IMR-90 (cell line): ENCODE measurements at regions not wholly inside any gene's neighbourhood (a gene's known extent, or its start where the extent isn't known, plus 50 kb on each side); places are given as distances from the start of the nearest gene placed in this dataset.

ENCODE experiments used
- ATAC-seq: fragments of 200-7000 bp; cut with Tn5 transposase; 2 replicates; pipeline ENCODE4 v1.9.1; 2020; ENCODE audit warnings: low read depth, mild to moderate bottlenecking, moderate library complexity
- BruUV-seq: library from RNA; stranded (reverse); fragments of 400-500 nt; replicated peaks from 2 replicates; lab custom pipeline; 2021; lab: Mats Ljungman, UMichigan
- CTCF ChIA-PET: fragments of 300-600 bp; formaldehyde crosslinking; extraction: SDS; loops from one replicate; lab custom pipeline; 2021; ENCODE audit warnings: antibody characterized with exemption; lab: Yijun Ruan, JAX
- POLR2A ChIA-PET: fragments of 300-600 bp; sonication (Branson Sonifier 250); formaldehyde crosslinking; loops from one replicate; lab custom pipeline; 2022; ENCODE audit warnings: antibody characterized with exemption; ENCODE audit not compliant: unreplicated experiment; lab: Charles Lee
- DNase-seq: peaks from one replicate; pipeline ENCODE4 v3.0.0; 2013
- H2AFZ ChIP-seq: replicated peaks from 2 replicates; pipeline ENCODE3; 2013; ENCODE audit warnings: low read length, mild to moderate bottlenecking; ENCODE audit not compliant: poor library complexity
- H2AK5ac ChIP-seq: 2 replicates; pipeline ENCODE4 v1.6.1; 2013; ENCODE audit warnings: low read depth, low read length, inconsistent platforms
- H2AK9ac ChIP-seq: replicated peaks from 2 replicates; pipeline ENCODE3; 2013; ENCODE audit warnings: mild to moderate bottlenecking, low read depth, low read length, moderate library complexity; ENCODE audit not compliant: poor library complexity
- H2BK120ac ChIP-seq: 2 replicates; pipeline ENCODE4 v1.6.1; 2013; ENCODE audit warnings: low read depth, low read length, inconsistent platforms
- H2BK15ac ChIP-seq: 3 replicates; pipeline ENCODE4 v1.6.1; 2013; ENCODE audit warnings: low read depth, low read length, inconsistent platforms
- H2BK20ac ChIP-seq: 2 replicates; pipeline ENCODE4 v1.6.1; 2013; ENCODE audit warnings: low read depth, mild to moderate bottlenecking, inconsistent platforms, low read length, moderate library complexity
- H2BK5ac ChIP-seq: 2 replicates; pipeline ENCODE4 v1.6.1; 2013; ENCODE audit warnings: mild to moderate bottlenecking, low read depth, low read length, inconsistent platforms; ENCODE audit not compliant: poor library complexity, severe bottlenecking
- H3K14ac ChIP-seq: replicated peaks from 2 replicates; pipeline ENCODE4 v1.6.1; 2013; ENCODE audit warnings: low read depth, low read length, inconsistent platforms
- H3K18ac ChIP-seq: 2 replicates; pipeline ENCODE4 v1.6.1; 2013; ENCODE audit warnings: low read depth, low read length, control low read depth
- H3K23ac ChIP-seq: 2 replicates; pipeline ENCODE4 v1.6.1; 2013; ENCODE audit warnings: low read depth, low read length, inconsistent platforms
- H3K27ac ChIP-seq: 2 replicates; pipeline ENCODE4 v1.5.1; 2013; ENCODE audit warnings: mild to moderate bottlenecking, control low read depth, low read length; ENCODE audit not compliant: insufficient read depth
- H3K27me3 ChIP-seq: 2 replicates; pipeline ENCODE4 v1.6.1; 2013; ENCODE audit warnings: low read length; ENCODE audit not compliant: control insufficient read depth, insufficient read depth
- H3K36me3 ChIP-seq: 2 replicates; pipeline ENCODE4 v1.6.1; 2013; ENCODE audit warnings: low read length, mixed read lengths; ENCODE audit not compliant: control insufficient read depth, insufficient read depth
- H3K4ac ChIP-seq: 2 replicates; pipeline ENCODE4 v1.6.1; 2013; ENCODE audit warnings: low read depth, low read length, inconsistent platforms
- H3K4me1 ChIP-seq: 2 replicates; pipeline ENCODE4 v1.6.1; 2013; ENCODE audit warnings: low read length, mixed read lengths; ENCODE audit not compliant: control insufficient read depth, insufficient read depth
- H3K4me2 ChIP-seq: 2 replicates; pipeline ENCODE4 v1.6.1; 2013; ENCODE audit warnings: low read depth, mild to moderate bottlenecking, control low read depth, low read length, moderate library complexity
- H3K4me3 ChIP-seq: 2 replicates; pipeline ENCODE4 v1.5.1; 2013; ENCODE audit warnings: low read depth, mild to moderate bottlenecking, control low read depth, low read length, moderate library complexity; ENCODE audit not compliant: insufficient read depth
- H3K56ac ChIP-seq: 2 replicates; pipeline ENCODE4 v1.6.1; 2013; ENCODE audit warnings: low read length, inconsistent platforms; ENCODE audit not compliant: insufficient read depth; ENCODE audit errors: extremely low read depth
- H3K79me1 ChIP-seq, 2 experiments: 2 replicates each; pipeline ENCODE4 v1.6.1; 2013; ENCODE audit warnings: low read length in 2 of 2, inconsistent platforms in 1 of 2, low read depth in 1 of 2
- H3K9ac ChIP-seq: 2 replicates; pipeline ENCODE4 v1.6.1; 2013; ENCODE audit warnings: low read depth, low read length, control low read depth
- H3K9me1 ChIP-seq: 2 replicates; pipeline ENCODE4 v1.6.1; 2013; ENCODE audit warnings: low read length, inconsistent platforms; ENCODE audit not compliant: insufficient read depth
- H3K9me3 ChIP-seq: 2 replicates; pipeline ENCODE4 v1.6.1; 2013; ENCODE audit warnings: low read length; ENCODE audit not compliant: control insufficient read depth, insufficient read depth
- H4K20me1 ChIP-seq: 2 replicates; pipeline ENCODE4 v1.6.1; 2013; ENCODE audit warnings: low read length, inconsistent platforms; ENCODE audit not compliant: insufficient read depth
- H4K5ac ChIP-seq: 2 replicates; pipeline ENCODE4 v1.6.1; 2013; ENCODE audit warnings: mild to moderate bottlenecking, low read depth, low read length, control low read depth
- H4K8ac ChIP-seq, 2 experiments: 2 replicates each; pipeline ENCODE4 v1.6.1; 2013; ENCODE audit warnings: low read depth in 2 of 2, low read length in 2 of 2, control low read depth in 1 of 2, inconsistent platforms in 1 of 2
- H4K91ac ChIP-seq: 2 replicates; pipeline ENCODE4 v1.6.1; 2013; ENCODE audit warnings: low read depth, low read length, inconsistent platforms; ENCODE audit not compliant: insufficient read depth
- BHLHE40 ChIP-seq: fragments of 150-350 bp; IDR thresholded peaks from 2 replicates; pipeline ENCODE4 v1.6.1; 2016; ENCODE audit warnings: mild to moderate bottlenecking, low read depth, low read length
- CEBPB ChIP-seq: IDR thresholded peaks from 2 replicates; pipeline ENCODE4 v1.6.1; 2012; ENCODE audit warnings: low read depth, low read length, improper control_type of control experiment
- CHD1 ChIP-seq: IDR thresholded peaks from 2 replicates; pipeline ENCODE4 v1.6.1; 2012; ENCODE audit warnings: low read depth, low read length, improper control_type of control experiment
- FOS ChIP-seq: fragments of 150-350 bp; IDR thresholded peaks from 2 replicates; pipeline ENCODE4 v1.6.1; 2016; ENCODE audit warnings: low read depth, low read length
- MAFK ChIP-seq: IDR thresholded peaks from 2 replicates; pipeline ENCODE4 v1.6.1; 2012; ENCODE audit warnings: low read depth, low read length, improper control_type of control experiment
- MAZ ChIP-seq: IDR thresholded peaks from 2 replicates; pipeline ENCODE4 v1.6.1; 2012; ENCODE audit warnings: low read depth, mild to moderate bottlenecking, low read length, improper control_type of control experiment, moderate library complexity, borderline replicate concordance
- MXI1 ChIP-seq: IDR thresholded peaks from 2 replicates; pipeline ENCODE4 v1.6.1; 2012; ENCODE audit warnings: low read depth, mild to moderate bottlenecking, low read length, moderate library complexity, borderline replicate concordance
- NFE2L2 ChIP-seq: fragments of 150-350 bp; IDR thresholded peaks from 2 replicates; pipeline ENCODE4 v1.6.1; 2016; ENCODE audit warnings: low read depth, mild to moderate bottlenecking, low read length
- POLR2A ChIP-seq: IDR thresholded peaks from 2 replicates; pipeline ENCODE4 v1.6.1; 2012; ENCODE audit warnings: mild to moderate bottlenecking, low read depth, low read length
- RAD21 ChIP-seq: IDR thresholded peaks from 2 replicates; pipeline ENCODE4 v1.6.1; 2012; ENCODE audit warnings: low read length, improper control_type of control experiment
- RCOR1 ChIP-seq: IDR thresholded peaks from 2 replicates; pipeline ENCODE4 v1.6.1; 2012; ENCODE audit warnings: mild to moderate bottlenecking, low read length, improper control_type of control experiment; ENCODE audit not compliant: insufficient replicate concordance
- RFX5 ChIP-seq: IDR thresholded peaks from 2 replicates; pipeline ENCODE4 v1.8.0; 2012; ENCODE audit warnings: low read depth, mild to moderate bottlenecking, low read length, moderate library complexity
- SMC3 ChIP-seq: fragments of 150-350 bp; IDR thresholded peaks from 2 replicates; pipeline ENCODE4 v1.6.1; 2016; ENCODE audit warnings: low read depth, mild to moderate bottlenecking, antibody characterized with exemption, low read length, moderate library complexity
- WGBS, 2 experiments: methylation state at CpG; one replicate each; pipeline versions ENCODE4 v1.1.5 to v1.1.7; 2013; ENCODE audit warnings: missing lambda C conversion rate in 2 of 2; ENCODE audit not compliant: insufficient read length in 1 of 2; ENCODE audit errors: extremely low coverage in 2 of 2; 5-methylcytosine and 5-hydroxymethylcytosine counted together
- dilution Hi-C: fragments of 300-500 bp; cut with HindIII; formaldehyde crosslinking; loops from one replicate; pipeline ENCODE4 v1.14.3; 2018; ENCODE audit warnings: low sequenced_read_pairs; ENCODE audit not compliant: unreplicated experiment
- in situ Hi-C: fragments of 300-500 bp; cut with MboI; formaldehyde crosslinking; loops from 3 replicates; pipeline ENCODE4 v1.14.3; 2019; ENCODE audit warnings: low sequenced_read_pairs, inconsistent platforms, mixed read lengths
- intact Hi-C: fragments of 100-400 bp; cut with micrococcal nuclease; formaldehyde crosslinking; loops from 2 replicates; pipeline ENCODE4 v1.10.0; 2022
- TF ChIP-seq, protein P1 (sequence below): fragments of 150-350 bp; IDR thresholded peaks from 2 replicates; pipeline ENCODE4 v1.6.1; 2016; ENCODE audit warnings: low read depth, mild to moderate bottlenecking, low read length, moderate library complexity, borderline replicate concordance
- TF ChIP-seq, protein P2 (sequence below): conservative IDR thresholded peaks from 2 replicates; pipeline ENCODE4 v1.5.1; 2012; ENCODE audit warnings: mild to moderate bottlenecking, low read depth, low read length, improper control_type of control experiment

DNA sequence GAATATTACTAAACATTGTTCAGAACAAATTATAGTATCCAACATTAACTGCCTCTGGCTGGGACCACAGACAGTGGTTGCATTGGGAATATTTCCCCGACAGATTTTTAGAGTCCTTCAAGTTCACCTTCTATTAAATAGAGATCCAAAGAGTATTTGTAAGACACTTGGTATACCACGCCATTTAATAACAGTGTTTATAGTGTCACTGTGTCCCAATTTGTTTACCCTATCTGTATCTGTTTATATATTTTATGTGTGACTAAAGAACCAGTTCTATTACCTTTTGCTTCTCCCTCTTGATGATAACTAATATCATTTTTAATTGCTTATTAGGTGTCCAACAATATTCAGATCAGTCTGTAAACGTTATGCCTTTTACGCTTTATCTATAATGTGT, 191.3 kb upstream of the IRX5 start:
- Histone ChIP-seq H2AK9ac (no peak overlapping the region), H3K79me1 (no peaks in the 10 kb centered on the region), H3K27me3 (no peaks in the 10 kb centered on the region), H3K9me3 (peaks cover 3% of the 10 kb centered on the region; the same call in 1 of the 2 replicates), H3K36me3 (no peaks in the 10 kb centered on the region), H3K23ac (no peak overlapping the region), H3K4me1 (no peaks in the 10 kb centered on the region), H3K9ac (no peak overlapping the region), H3K56ac (no peak overlapping the region), H2BK5ac (no peak overlapping the region), H3K27ac (no peak overlapping the region), H2BK120ac (no peak overlapping the region), H2BK20ac (no peak overlapping the region), H3K4me2 (no peak overlapping the region), H4K91ac (no peak overlapping the region), H3K18ac (no peak overlapping the region), H3K4me3 (no peak overlapping the region), H4K5ac (no peak overlapping the region), H3K4ac (no peak overlapping the region), H3K9me1 (no peaks in the 10 kb centered on the region), H4K20me1 (no peaks in the 10 kb centered on the region), H3K14ac (no peak overlapping the region), H2BK15ac (no peak overlapping the region), H2AFZ (no peak overlapping the region), H4K8ac (no peak overlapping the region), H2AK5ac (no peak overlapping the region)
- intact Hi-C loops (no loop called here), in situ Hi-C loops (no loop called here), dilution Hi-C loops (no loop called here)
- no TSS peak for BruUV-seq
- TF ChIP-seq CEBPB (no peak), RCOR1 (no peak), RAD21 (no peak), CHD1 (no peak), BHLHE40 (no peak), POLR2A (no peak), NFE2L2 (no peak), RFX5 (no peak), MXI1 (no peak), SMC3 (no peak), MAZ (no peak), FOS (no peak), MAFK (no peak)
- TF ChIP-seq, protein P1, sequence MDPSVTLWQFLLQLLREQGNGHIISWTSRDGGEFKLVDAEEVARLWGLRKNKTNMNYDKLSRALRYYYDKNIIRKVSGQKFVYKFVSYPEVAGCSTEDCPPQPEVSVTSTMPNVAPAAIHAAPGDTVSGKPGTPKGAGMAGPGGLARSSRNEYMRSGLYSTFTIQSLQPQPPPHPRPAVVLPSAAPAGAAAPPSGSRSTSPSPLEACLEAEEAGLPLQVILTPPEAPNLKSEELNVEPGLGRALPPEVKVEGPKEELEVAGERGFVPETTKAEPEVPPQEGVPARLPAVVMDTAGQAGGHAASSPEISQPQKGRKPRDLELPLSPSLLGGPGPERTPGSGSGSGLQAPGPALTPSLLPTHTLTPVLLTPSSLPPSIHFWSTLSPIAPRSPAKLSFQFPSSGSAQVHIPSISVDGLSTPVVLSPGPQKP, result no peak
- TF ChIP-seq, protein P2, sequence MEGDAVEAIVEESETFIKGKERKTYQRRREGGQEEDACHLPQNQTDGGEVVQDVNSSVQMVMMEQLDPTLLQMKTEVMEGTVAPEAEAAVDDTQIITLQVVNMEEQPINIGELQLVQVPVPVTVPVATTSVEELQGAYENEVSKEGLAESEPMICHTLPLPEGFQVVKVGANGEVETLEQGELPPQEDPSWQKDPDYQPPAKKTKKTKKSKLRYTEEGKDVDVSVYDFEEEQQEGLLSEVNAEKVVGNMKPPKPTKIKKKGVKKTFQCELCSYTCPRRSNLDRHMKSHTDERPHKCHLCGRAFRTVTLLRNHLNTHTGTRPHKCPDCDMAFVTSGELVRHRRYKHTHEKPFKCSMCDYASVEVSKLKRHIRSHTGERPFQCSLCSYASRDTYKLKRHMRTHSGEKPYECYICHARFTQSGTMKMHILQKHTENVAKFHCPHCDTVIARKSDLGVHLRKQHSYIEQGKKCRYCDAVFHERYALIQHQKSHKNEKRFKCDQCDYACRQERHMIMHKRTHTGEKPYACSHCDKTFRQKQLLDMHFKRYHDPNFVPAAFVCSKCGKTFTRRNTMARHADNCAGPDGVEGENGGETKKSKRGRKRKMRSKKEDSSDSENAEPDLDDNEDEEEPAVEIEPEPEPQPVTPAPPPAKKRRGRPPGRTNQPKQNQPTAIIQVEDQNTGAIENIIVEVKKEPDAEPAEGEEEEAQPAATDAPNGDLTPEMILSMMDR, result no peak
- ATAC-seq (no peak), DNase-seq (no peak)
- ChIA-PET POLR2A (no interaction called here), CTCF (no interaction called here)
- WGBS, 2 experiments, result no CpG with 5 or more reads among the region's 4 CpGs
